Retinal pigment epithelial cell (primary cell): ENCODE measurements at regions not wholly inside any gene's neighbourhood (a gene's known extent, or its start where the extent isn't known, plus 50 kb on each side); places are given as distances from the start of the nearest gene placed in this dataset.

Experiments
- DNase-seq: peaks from one replicate; pipeline ENCODE4 v3.0.0-alpha.2; 2010; ENCODE audit warnings: low read depth
- H3K4me3 ChIP-seq: 2 replicates; pipeline ENCODE4 v1.5.1; 2011; ENCODE audit warnings: mild to moderate bottlenecking, low read length, control low read depth, moderate library complexity
- TF ChIP-seq, protein P1 (sequence below): conservative IDR thresholded peaks from 2 replicates; pipeline ENCODE4 v1.5.1; 2011; ENCODE audit warnings: low read depth, low read length, control low read depth, inconsistent platforms

DNA sequence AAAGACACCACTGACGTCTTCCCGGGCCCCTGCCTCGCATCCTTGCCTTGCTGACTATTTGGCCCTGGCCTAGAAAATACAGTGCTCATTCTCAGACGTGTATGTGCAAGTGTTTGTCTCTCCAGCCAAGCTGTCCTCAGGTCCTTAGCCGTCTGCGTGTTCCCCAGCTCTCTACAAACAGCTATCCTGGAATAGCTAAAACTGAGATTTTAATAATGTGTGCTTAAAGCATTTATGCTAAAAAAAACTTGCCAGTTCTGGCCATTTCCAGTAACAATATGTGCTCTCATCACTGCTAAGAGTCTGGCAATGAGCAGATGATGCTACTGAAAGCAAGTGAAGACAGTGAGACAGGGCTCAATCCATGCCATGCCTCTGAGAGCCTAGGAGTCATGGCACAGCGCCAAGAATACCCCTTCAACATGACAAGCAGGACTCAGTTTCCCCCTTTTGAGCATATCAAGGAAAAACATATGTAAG, 55.7 kb downstream of the IRF2BP2 start:
- H3K4me3 ChIP-seq, result no peak overlapping the region
- TF ChIP-seq, protein P1, sequence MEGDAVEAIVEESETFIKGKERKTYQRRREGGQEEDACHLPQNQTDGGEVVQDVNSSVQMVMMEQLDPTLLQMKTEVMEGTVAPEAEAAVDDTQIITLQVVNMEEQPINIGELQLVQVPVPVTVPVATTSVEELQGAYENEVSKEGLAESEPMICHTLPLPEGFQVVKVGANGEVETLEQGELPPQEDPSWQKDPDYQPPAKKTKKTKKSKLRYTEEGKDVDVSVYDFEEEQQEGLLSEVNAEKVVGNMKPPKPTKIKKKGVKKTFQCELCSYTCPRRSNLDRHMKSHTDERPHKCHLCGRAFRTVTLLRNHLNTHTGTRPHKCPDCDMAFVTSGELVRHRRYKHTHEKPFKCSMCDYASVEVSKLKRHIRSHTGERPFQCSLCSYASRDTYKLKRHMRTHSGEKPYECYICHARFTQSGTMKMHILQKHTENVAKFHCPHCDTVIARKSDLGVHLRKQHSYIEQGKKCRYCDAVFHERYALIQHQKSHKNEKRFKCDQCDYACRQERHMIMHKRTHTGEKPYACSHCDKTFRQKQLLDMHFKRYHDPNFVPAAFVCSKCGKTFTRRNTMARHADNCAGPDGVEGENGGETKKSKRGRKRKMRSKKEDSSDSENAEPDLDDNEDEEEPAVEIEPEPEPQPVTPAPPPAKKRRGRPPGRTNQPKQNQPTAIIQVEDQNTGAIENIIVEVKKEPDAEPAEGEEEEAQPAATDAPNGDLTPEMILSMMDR, result no peak
- no peak for DNase-seq

DNA sequence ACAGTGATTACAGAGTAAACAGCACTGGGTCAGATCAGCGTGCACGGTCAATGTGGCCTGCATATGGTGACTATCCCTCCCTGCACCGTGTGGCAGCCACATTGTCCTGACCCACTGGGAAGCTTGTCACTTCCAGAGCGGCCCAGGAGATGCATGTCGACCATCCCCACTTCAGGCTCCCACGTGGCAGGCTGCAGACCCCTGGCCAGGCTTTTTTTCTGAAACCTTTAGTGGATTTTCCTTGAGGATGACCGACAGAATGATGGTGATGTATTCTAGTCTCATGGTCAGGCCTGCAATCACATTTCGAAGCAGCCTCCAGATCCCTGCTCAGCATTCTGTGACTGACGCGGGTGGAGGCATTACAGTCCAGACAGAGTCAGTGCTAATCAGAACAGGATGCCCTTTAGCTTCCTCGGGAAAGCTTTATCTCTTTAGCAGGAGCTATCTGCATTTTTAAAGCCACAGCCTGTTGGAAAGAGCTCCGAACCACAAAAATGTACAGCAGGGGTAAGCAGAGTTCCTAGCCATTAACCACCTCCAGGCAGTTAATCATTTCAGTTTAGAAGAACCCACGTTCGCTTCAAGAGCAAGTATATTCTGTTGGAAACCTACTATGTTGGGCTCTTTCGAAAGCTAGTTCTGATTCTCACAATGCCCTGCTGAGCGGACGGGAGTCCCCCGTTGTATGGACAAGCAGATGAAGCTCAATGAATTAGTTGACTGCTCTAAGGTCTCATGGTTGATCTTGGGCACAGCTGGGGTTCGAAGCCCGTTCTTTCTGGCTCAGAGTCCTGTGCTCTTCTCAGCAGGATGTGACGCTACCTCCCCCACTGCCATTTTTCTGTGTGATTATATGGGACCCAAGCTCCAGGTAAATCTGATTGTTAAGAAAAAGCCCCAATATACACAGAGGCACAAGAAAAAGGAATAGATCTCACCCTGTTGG, 56.5 kb downstream of the IRF2BP2 start:
- H3K4me3 ChIP-seq, result no peak overlapping the region
- TF ChIP-seq, protein P1, result no peak
- no peak for DNase-seq

DNA sequence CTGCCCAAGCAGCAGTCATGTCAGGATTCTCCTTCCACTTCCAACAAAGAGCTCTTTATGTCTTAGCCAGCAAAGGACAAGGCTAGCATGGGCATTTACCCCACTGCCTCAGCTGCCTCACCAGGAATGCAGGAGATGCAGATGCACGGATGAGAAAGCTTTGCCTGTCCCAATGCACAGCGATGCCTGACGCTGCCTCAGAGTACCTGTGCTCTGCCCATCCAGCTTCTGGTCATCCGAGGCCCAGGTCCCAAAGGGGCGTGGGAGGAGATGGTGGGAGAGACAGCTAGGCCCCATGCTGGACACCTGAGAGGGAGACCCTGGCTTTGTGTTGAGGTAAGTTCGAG, 59.0 kb downstream of the IRF2BP2 start:
- TF ChIP-seq, protein P1, result no peak

DNA sequence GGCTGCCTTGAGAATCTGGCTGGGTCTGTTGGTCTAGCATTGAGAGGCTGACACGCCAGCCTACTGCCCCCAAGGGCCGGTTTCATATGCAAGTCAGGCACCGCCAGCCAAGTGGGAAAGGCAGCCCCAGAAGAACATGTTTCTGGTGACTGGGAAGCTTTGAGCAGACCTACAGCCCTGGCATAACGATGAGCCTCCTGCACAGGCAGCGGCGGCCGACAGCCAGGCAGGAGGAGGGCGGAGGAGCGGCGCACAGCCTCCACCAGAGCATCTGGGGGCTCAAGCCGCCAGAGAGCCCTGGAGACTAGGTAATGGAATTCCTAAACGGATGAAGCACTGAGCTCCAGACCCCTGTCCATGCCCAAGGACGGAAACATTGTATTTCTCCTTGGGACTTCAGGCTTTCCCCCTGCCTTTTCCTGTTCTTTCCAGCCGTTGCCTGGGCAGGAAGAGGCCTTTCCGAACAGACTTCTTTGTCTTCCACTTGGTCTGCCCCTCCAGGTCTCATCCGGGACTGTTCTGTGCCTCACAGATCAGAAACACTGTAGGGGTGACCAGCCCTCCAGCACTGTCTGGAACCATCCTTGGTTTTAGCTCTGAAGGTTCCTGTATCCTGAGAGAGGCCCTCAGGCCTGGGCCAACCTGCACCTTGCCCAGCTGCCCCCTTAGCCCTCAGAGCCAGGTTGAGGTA, 59.5 kb downstream of the IRF2BP2 start:
- TF ChIP-seq, protein P1, result no peak
- DNase-seq, result no peak
- H3K4me3 ChIP-seq, result no peak overlapping the region

More for the DNA sequence above, 59.0 kb downstream of the IRF2BP2 start:
- no peak overlapping the region for H3K4me3 ChIP-seq
- no peak for DNase-seq

DNA sequence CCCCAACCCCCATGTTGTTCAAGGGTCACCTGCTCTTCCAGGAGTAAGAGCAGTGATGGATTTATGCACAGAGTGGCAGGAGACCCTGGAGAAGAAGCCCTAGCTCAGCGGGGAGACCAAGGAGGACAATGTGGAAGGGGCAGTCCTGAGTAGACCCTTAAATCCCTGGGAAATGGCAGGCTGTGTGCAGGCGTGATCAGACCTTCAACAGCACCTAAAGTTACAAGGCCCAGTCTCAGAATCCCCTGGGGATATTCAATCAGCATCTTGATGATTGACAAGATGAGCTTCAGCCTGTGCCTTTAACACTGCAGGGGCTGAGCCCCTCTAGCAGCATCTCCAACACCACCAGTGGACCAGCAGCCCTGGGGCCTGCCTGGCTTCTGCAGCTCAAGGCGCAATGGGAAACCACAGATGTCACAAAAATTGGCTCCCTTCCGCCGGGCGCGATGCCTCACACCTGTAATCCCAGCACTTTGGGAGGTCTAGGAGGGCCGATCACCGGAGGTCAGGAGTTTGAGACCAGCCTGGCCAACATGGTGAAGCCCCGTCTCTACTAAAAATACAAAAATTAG, 60.4 kb downstream of the IRF2BP2 start:
- TF ChIP-seq, protein P1, result no peak
- DNase-seq, result no peak
- no peak overlapping the region for H3K4me3 ChIP-seq

DNA sequence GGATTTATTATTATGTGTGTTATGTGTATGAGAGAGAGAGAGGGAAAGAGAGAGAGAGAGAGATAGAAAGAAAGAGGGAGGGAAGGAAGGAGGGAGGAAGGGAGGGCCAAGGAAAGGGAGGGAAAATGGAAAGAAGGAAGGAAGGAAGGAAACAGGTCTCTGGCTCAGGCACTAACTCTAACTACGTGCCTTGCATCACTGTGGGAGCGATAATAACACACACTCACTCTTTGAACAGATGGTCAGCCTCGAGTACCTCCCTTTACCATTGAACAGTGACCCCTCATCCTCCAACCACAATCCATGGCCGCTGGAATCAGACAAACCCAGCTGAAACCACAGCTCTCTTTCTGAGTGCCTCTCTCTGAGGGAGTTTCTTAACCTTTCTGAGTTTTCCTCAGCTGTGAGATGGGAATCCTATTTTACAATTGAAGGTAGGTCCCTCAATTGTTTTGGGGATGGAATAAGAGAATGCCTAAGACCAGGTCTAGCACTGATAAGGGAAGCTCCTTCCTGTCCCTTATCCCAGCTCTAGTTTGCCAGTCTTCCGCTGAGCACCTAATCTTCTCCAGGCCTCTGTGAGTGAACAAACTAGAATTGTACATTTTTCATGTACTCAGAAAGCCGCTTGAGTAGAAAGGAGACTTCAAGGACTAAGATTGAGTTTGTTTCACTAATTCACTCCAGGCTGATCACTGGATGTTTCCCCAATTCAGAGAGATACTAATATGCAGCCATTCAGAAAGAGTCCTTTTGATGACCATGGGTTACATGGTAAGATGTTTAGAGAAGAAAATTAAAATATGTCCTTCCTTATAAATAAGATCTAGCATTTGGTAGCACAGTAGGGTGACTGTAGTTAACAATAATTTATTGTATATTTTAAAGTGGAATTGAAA, 62.8 kb downstream of the IRF2BP2 start:
- no peak overlapping the region for H3K4me3 ChIP-seq
- DNase-seq, result no peak
- TF ChIP-seq, protein P1, result no peak
